HG02610 (cell line): ENCODE measurements at regions not wholly inside any gene's neighbourhood (a gene's known extent, or its start where the extent isn't known, plus 50 kb on each side); places are given as distances from the start of the nearest gene placed in this dataset.
A peak's percentile ranks its signal among the peaks of the same experiment; 100 is the strongest.

Experiments
- ATAC-seq: cut with Tn5 transposase; IDR thresholded peaks from one replicate; pipeline ENCODE4 v1.9.1; 2021; ENCODE audit warnings: mild to moderate bottlenecking, moderate library complexity; ENCODE audit not compliant: unreplicated experiment

DNA sequence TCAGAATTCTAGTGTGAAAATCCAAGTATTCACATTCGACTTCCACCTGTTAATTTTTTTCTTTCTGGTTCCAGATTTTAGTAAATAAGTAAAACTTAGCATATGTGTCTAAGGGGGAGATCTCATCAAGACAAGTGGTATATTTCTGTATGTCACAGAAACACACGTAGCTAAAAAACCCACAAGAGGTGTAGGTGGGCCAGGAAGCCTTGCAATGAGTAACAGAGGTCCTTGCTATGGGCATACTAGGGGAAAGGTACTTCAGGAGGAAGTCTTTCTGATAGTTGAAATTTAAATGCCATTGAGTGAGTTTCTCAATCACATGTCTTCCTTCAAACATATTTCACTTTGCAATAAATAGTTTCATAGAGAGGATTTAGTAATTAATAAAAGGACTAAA is 315.8 kb downstream of the MID1IP1 start:
- ATAC-seq: no peak

DNA sequence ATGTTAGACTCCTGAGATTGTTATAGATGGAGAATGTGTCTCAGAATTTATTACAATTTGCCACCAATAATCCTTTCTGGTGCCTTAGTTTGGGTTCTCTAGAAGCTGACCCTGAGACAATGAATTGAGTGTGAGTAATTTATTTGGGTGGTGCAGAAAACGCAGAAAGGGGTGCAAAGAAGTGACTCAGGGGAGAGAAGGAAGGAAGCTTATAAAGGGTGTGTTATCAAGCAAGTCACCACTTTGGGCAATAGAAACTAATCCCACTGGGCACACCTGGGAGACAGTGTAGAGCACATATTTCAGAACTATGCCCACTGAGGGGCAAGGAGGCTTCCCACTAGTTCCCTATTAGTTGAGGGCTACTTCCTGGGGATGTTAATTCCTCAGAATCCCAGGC is 320.6 kb downstream of the MID1IP1 start:
- no peak for ATAC-seq

DNA sequence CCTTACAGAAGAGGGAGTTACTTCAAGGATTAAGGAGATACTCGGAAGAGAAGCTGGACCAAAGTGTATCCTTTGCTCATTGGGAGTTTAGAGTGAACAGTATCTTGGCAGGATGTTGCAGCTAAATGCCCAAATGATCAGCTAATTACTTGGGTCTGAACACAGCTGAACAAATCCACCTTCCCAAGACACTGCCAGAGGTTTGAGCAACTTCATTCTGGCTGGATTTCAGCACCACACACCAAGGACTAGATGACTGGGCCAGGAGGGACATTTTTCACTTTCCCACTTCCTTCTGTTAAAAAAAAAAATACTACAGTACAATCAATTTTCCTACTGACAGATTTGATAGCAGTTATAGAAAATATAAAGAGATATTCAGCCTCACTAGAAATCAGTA is 324.6 kb downstream of the MID1IP1 start:
- ATAC-seq: no peak

DNA sequence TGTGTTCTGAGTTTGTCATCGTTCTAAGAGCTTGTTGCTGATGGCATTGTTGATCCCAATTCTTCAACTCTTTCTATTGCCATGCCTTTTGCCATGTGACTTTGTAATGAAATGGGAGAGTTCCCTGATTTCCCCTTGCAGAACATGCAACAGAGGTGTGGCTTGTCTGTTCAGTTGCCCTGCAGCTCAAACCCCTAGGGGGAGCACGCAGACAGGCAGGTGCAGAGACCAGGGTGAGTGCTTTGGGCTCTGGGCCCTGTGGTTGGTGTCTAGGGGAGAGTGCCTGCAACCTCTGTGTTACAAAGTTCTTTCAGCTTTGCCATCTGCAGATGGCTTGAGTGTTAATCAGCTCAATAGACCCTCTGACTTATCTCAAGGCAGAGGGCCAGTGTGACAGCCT is 332.7 kb downstream of the MID1IP1 start:
- ATAC-seq: peak; percentile 68

DNA sequence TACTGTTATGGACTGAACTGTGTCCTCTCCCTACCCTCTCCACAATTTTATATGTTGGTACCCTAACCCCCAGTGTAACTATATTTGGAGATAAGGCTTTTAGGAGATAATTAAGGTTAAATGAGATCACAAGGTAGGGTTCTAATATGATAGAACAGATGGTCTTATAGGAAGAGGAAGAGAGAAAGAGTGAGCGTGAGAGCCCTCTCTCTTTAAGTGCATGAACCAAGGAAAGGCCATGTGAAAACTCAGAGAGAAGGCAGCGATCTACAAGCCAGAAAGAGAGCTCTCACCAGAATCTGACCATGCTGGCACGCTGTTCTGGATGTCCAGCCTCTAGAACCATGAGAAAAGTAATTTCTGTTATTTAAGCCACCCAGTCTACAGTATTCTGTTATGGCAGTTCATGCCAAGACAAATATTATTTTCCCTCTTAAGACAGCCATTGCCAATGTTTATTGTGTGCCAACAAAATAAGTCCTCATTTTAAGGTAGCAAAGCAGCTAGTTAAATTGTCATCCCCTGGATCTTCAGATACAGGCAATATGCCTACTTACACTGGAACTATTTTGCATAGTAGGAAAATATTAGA is 336.2 kb downstream of the MID1IP1 start:
- ATAC-seq: no peak

DNA sequence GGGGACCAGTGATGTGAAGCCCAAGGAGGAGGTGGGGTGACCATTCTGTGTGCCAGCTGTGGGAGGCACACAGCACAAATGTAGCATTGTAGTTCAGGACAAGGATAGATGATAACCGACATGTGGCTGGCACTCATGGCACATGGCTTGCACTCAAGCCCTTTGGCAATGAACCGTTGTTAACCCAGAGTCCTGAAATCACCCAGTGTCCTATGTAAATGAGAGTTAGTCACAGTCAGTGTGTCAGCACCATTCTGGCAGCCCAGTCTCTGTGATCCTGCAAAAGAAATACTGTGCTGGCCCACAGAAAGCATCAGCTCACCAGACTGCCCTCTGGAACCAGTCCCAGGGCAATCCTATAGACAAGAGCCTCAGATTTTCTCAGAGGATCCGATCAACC is 339.3 kb downstream of the MID1IP1 start:
- ATAC-seq: no peak

DNA sequence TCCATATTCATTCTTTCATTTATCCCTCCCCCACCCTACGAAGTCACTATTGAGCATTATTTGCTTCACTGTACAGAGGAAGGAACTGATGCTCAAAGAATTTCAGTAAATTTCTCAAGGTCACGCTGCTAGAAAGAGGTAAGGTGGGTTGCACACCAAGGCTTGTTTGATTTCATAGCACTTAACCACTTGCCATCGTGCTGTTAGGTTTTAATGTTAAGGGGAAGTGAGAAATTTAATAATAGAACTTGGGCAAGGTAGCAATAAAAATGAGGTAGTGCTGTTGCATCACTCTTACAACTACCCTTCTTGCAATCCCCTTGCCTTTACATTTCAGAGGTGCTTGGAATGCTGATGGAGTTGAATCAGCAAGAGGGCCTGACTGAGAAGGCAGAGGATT is 343.1 kb downstream of the MID1IP1 start:
- ATAC-seq: peak; percentile 53

DNA sequence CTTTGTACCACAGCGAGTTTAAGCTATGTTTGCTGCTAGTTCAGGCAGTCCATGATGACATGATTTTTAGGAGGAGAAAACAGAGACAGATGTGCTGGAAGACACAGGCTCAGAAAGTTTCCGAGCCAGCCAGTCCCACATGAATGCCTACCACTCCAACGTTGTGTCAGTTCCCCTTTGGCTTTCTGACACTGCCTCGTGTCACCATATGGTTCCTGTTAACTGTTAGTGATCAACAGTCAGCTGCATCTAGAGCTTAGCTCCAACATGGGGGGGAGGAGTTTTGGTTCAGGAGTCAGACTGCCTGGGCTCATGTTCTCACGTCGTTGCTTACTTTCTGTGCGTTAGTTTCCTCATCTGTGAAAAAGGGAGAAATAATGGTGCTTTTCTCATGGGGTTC is 343.7 kb downstream of the MID1IP1 start:
- peak; percentile 75 for ATAC-seq

DNA sequence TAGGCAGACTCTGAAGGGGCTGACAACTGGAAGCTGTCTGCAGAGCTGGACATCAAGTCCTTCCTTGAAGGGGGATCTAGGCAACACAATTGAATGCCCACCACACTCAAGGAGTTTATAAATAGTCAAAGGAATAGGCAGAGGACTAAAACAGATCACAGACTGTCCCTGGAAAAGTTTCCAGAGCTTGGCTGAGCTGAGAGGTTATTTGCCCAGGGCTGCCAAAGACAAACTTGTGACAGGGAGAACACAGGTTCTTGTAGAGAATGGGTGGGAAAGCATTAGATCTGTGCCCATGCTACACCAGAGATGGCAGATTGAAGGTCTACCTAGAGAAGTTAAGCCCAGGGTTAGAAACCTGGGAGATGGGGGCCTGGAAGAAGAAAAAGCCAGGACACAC is 344.6 kb downstream of the MID1IP1 start:
- ATAC-seq: no peak

DNA sequence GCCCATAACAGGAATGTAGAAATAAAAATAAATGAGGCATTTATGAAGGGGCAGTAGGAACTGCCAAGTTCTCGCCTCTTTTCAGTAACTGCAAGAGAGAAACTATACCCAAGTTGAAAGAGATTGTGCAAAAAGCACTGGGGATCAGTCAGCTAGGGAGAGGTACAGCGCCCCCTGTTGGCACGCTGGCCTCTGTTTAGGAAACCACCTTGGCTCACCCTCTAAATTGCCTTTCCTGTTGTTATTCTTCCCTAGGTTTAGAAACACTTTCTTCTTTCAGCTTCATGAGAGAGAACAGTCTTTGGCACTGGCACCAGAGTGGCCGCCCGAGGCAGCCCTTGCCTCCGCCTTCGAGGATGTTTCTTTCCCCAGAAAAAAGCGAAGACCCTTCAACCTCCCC is 348.5 kb downstream of the MID1IP1 start:
- no peak for ATAC-seq

DNA sequence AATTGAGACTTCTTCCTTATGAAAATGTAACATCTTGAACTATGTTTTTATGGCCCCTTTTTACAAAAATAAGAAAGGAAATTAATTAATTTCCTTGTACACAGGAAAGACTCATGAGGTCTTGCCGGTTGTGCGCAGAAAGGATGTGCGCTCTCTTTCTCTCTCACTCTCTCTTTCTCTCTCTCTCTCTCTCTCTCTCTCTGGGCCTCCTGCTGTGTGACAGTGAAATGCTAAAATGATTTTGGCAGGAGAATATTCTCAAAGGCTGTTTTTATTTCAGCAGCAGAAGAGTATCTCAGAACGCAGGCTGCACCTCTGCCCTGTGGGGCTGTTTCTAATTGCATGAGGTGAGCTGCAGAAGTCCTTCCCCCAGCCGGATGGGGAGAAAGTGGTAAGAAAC is 349.0 kb downstream of the MID1IP1 start:
- no peak for ATAC-seq

DNA sequence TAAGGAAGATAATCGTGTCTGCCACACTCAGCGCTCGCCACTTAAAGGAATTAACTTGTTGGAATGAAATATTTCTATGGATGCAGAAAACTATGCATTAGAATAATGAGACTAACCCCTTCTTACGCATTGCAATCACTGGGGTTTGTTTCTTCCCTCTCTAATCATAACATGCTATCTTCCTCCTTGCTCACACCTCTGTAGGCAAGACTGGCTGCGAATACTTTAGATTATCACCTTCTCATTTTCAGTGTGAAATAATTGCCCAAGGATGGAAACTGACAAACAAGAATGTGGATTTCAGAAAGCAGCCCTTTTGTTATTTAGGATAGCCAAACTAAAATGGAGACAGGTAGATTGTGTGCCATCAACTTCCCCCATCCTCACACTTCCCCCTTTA is 349.4 kb downstream of the MID1IP1 start:
- ATAC-seq: no peak

DNA sequence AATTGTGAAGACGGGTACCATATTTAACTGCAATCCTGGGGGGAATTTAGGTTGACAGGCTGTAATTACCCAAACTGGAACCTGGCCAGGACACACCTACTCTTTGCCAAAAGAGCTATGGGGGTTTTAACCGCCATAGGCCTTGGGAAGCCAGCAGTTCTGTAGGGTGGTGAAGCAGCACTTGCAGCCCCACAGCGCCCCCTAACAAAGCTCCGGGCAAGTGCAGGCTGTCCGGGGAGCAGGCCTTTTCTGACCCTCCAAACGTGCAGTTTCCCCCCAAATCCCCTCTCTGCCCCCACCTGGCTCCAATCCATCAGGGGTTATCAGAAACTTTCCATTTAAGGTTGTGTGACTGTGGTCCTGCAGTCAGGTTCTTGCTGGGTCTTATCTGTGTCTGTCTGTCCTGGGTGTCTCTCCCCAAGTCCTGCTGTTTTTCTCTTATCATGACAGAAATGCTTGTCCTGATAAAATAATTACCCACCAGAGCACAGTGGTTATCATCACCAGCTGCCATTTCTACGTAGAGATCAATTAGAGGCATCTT is 350.9 kb downstream of the MID1IP1 start:
- no peak for ATAC-seq

DNA sequence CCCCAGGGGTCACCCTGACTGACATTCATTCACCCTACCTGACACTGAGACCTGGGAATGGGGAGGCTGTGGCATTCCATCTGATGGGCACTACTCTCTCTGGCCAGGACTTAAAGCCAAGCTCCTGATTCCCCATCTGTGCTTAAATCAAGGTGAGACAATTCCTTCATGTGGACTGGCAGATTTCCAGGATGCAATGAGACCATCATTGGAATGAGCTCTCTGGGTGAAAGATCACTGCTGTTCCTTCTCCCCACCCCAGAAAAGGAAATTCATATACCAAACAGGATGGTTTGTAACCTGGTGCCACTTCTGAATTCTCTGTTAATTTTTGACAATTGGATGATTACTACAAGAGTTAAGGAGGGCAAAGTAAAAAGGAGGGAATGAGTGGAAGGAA is 354.8 kb downstream of the MID1IP1 start:
- no peak for ATAC-seq

DNA sequence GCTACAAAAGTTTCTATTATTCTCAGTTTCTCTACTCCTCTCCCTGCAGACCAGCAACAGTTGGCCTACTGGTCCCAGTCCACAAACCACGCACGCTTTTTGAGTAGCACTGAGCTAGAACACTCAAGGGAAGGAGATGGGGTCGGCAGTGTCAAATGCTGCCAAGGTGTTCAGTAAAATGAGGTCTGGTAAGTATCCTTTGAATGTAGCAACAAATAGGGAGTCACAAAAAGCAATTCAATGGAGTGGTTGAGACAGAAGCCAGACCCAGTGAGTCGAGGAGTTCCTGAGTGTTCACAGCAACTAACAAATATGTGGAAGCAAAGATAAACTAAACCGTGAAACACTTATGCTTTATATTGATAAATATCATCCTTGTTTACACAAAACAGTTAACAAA is 355.7 kb downstream of the MID1IP1 start:
- no peak for ATAC-seq

DNA sequence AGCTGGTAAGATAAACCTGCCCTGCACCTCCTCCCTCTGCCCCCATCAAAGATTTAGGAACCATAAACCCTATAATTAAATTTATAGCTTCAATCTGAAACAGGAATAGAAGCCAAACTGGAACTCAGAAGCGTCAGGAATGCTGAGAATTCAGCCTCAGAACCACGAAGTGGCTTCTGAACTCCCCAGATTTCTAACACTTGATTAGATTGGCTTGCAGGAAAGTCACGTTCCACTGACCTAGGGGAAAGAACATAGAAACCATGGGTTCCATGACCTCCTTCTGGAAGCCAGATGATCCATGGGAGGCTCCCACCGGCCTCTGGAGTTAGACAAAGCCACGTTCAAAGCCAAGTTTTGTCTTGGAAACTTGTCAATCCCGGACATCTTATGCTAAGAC is 356.5 kb downstream of the MID1IP1 start:
- no peak for ATAC-seq

DNA sequence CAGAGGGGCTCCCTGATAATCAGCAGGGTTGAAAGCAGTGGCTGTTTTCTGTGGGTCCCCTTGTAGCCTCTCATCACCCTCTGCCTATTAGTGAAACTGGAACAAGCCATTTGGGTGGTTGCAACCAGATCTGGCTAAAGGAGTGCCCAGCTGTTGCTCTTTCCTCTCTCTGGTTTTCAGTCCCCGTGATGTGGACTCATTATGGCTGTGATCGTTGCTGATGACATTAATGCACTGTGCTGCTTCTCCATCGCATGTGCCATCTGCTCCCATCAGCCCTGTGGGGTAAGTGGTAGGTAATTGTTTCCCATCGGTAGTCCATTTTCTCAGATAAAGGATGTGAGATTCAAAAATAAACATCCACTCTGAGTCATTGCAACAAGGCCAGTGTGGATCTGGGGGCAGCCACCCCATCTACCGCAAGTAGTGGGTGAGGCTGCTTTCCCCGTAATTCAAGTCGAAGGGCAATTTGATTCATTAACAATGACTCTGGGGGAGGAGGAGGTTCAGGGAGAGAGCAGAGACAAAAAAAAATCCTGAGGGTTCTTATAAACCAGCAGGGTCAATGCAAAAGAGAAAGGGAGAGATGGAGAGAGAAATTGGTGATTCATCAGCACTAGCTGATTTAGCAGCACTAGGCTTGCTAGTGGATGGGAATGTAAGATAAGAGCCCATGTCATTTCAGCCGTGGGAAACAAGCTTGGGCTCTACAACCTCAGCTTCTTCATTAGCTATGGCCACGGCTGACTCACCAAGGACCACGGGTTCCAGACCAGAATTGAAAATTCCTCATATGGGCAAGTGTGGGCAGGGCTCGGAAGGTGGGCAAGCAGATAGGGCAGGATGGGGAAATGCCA is 357.8 kb downstream of the MID1IP1 start:
- peak; percentile 38 for ATAC-seq

DNA sequence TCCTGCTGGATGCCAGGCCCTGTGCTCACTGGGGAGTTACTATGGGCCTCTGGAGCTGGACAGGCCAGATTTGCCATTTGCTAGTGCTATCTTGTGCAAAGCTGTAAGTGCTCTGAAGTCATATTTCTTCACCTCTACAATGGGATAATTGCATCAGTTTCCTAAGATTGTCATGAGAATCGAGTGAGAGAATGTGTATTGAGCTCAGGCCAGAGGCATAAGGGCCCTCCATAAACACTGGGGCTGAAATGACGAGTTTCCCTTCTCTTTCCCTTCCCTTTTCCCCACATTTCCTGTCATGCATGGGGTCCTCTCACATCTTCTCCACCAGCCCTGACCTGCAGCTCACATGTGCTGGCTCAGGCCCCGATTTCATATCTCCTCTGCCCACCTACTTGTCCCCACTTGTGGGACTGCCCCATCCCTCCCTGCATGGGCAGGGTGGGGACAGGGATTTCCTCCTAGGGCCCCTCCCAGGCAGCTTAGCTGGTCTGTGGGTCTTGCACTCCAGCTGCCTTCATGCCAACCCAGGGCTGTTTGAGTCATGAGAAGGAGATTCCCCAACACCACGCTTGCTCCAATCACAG is 358.8 kb downstream of the MID1IP1 start:
- no peak for ATAC-seq

DNA sequence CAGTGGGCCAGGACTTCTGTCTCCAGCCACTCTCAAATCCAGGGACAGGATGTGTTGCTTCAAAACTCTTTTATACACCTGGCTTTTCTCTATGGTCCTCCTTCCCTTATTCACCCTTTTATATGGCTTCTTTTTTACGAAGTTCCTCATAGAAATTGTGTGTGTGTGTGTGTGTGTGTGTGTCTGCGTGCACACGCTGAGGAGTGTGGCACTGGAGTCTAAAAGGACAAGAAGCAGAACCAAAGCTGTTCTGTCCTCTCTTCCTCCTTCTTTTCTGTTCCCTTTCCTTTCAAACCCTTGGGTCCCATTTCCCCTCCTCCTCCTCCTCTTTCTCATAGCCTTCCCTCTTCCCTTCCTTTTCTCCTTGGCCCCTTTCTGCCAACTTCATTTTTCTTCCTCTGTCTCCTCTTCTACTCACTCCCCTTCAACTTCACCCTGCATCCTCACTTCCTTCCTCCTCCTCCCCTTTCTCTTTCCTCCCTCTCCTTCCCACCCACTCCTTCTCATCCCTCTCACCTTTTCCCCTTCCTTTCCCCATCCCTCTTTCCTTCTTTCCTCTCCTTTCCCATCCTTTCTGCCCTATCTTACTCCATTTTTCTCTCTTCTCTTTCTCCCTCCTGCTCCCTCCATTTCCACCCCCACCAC is 360.5 kb downstream of the MID1IP1 start:
- no peak for ATAC-seq

DNA sequence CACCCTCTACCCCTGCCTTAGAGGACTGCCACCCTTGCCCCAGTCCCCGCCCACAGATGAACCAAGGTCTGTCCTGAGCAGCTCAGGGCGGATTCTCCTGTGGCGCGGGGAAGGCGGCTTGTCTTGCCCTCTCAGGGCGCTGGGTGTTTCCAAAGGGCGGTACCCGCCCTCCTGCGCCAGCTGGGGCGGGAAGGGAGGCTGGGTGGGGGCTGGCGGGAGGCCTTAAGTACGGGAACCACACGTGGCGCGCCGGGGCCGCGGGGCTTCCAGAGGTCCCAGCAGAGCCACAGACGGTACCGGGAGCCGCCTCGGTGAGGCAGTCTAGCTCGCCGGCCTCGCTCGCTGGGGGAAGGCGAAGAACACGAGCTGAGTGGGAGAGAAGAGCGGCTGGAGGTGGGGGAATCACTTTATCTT is 361.1 kb downstream of the MID1IP1 start:
- peak; percentile 44 for ATAC-seq

DNA sequence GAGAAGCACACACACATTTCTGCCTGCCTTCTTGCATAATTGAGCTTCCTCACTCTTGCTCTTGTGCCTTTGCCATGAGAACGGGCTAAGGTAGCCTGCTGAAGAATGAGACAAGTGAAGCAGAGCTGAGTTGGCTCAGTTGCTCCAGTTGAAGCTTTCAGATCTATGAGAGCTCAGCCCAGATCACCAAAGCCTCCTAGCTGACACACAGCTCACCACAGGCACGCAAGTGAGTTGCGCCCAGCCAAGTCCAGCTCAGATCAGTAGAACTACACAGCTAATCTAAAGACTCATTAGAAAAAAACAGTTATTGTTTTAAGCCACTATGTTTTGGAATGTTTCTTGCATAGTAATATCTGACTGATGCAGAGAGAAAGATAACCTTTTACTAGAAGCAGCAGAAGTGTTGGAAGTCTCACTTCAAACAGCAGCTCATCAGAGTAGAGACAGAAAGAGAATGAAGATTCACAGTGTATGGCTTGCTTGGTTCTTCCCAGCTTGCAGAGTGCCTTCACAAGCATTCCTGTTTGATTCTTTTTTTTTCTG is 362.4 kb downstream of the MID1IP1 start:
- no peak for ATAC-seq
